SHP77 treated with DMSO at 0.1 percent for 48 hours (cell line): ENCODE measurements at regions not wholly inside any gene's neighbourhood (a gene's known extent, or its start where the extent isn't known, plus 50 kb on each side); places are given as distances from the start of the nearest gene placed in this dataset.

Experiments used
- DNase-seq: peaks from one replicate; lab custom pipeline; 2025; lab: John Stamatoyannopoulos, UW

DNA sequence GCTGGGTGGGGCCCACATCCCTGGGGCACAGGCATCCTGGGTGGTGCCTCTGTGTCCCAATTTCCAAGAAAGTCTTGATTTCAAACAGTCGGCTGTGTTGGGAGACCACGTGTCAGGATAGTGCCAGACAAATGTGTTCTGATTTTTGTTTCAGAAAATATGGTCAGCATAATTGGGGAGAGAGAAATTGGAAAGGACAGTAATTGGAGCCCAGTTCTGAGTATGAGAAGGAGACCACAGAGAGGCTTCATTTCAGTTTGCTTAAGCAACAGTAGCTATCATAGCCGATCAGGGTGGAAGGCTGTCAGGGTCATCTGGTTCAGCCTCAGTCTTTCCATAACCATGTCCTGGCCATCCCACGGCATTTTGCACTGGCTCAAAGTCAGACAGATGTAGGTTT lies 220.7 kb downstream of the CDC5L start:
- no peak for DNase-seq

DNA sequence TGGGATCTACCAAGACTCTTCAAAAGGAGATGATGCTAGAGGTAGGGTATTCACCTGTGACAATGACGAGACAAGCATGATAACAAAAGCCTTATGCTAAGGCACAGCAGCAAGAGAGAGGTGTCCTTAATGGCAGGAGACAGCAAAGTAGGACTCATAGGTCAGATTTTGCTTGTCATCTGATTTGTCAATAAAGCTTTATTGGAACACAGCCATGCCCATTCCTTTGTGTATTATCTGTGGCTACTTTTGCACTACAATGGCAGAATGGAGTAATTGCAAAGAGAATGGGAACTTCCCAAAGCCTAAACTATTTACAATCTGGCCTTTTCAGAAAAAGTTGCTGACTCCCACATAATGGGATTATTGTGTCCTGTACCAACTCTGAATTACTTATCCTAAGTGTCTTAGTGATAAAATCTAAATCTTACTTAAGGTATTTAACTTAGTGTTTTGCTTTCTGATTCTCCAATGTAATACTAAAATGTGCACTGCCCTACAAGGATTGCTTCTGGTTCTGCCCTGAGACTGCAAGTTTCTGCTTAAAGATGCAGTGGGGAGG lies 221.6 kb downstream of the CDC5L start:
- DNase-seq = no peak

DNA sequence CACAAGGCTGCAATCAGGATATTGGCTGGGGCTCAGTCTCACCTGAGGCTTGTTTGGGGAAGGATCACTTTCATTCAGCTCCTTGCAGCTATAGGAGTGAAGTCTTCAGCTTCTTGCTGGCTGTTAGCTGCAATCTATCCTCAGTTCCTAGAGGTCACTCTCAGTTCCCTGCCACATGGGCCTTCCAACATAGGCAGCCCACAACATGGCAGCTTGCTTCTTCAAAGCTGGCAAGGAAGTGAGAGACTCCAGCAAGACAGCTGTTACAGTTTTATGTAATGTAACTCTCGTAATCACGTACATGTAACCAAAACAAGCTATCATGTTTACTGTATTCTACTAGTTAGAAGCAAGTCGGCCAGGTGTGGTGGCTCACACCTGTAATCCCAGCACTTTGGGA lies 226.9 kb downstream of the CDC5L start:
- no peak for DNase-seq

DNA sequence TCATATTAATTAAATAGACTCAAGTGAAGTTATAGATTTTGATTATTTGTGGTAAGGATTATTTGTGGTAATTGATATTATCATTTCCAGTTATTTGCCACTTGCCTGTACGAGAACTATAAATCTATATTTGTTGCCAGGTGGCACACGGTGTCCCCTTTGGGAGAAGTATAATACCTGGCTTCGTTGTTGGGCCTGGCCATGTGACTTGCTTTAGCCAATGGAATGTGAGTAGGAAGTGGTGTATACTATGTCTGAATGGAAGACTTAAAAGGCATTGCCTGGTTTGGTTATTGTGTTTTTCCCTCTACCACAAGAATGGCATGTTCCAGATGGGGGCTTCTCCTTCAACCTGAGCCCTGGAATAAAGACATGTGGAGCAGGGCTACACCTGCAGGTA lies 228.1 kb downstream of the CDC5L start:
- DNase-seq = no peak

DNA sequence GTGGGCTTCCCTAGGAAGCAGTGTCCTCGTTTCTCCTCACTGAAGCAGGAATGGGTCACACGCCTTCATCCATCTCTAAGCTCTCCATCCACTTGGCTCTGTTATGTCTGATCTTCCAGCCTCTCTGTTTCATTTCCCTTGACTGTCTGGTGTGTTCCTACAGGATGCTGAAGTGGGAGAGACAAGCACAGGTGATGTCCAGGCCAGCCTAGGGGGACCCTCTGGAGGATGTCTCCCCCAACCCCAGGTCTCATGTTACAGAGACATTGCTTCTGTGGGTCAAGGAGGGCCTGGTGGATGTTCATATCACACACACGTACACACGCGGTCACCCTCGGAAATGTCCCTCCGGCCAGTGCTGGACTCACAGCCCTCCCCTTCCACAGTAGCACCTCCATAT lies 229.9 kb downstream of the CDC5L start:
- DNase-seq = no peak

DNA sequence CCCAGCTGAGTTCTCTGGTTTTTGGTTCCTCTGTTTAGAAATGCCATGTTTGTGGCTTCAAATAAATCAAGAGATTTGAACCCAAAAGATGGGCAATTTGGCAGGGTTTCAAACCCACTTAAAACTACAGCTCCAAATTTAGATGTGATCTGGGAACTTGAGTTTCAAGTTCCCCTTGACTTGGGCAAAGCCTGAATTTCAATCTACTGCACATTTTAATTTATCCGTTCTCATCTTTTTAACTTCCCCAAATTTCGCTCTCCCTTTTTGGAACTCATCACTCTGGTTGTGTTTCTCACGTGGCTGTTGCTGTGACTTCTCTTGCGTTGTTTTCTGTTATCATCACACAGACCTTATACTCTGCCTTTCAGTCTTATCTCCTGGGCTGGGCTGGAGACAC lies 230.9 kb downstream of the CDC5L start:
- no peak for DNase-seq

DNA sequence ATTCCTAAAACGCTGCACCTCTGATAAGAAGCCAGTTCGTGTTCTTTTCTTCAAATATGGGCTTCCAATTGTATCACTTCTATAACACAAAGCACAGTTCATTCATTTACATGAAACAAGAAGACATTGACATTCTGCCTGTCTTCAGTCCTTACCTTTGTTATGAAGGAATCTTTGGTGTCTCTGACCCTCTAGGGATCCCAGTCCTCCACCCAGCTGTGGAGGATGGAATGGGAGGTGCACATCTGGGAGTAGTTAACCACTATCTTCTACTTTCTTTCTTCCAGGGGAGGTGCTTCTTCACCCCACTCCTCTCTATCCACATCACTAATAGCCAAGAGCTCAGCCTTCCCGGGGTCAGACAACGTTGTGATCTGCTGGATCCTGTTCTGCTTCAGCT lies 233.4 kb downstream of the CDC5L start:
- DNase-seq = no peak

DNA sequence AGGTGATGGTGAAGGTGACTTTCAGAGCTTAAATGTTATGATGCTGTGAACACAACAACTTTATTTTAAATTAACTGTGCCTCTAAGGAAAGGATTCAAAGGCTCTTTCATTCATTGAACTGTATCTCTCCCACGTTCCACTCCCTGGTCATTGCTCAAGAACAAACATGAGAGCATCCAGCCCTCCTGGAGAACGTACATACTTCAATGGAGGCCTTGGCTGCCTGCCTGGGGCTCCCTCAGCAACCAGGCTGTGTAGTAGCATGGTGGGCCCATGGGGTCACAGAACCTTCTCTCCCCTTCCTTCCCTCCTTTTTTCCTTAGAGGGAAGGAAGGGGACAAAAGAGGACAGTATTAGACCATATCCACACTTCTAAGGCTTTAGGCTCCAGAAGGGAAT lies 234.3 kb downstream of the CDC5L start:
- no peak for DNase-seq

DNA sequence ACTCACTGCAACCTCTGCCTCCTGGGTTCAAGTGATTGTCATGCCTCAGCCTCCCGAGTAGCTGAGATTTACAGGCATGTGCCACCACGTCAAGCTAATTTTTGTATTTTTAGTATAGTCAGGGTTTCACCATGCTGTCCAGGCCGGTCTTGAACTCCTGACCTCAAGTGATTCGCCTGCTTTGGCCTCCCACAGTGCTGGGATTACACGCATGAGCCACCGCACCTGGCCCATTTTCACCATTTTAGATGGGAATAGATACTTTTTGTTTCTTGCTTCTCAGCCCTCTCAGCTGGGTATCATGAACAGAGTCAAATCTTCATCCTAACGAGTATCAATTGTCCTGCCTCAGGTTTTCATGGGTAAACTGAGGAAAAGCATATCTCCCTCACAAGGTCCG lies 235.0 kb downstream of the CDC5L start:
- DNase-seq = no peak

DNA sequence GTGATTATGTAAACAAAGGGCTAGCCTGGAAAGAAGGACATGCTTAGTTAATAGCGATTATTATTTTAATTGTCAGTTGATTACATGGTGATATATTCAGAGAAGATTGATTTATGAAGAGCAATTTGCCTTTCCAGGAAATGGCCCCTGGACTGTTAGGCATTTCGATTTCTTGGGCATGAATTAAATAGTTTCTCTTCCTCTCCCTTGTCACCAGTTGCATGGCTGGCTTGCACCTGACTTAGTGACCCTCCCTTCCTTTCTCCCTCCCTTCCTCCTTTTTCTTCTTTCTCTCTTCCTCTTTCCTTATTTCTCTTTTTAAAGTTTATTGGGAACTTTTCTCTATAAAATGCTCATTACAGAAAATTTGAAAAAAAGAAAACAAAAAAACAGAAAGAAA lies 235.4 kb downstream of the CDC5L start:
- no peak for DNase-seq

DNA sequence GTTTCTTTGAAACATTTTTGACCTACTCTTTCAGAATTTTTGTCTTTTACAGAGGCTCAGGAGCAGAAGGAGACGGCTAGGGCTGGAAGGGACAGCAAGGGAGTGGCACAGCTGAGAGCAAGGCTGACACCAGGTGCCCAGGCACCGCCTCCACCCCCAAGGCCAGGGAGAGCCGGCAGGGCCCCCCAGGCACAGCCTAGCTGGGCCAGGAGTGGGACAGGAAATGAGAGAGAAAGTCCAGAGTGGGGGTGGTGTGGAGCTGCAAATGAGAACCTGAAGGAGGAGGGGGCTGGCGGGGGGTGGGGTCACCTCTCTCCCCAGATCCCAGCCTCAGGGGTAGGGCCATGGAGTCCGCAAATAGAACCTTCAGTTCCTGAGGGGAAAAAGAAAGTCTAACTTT lies 236.7 kb downstream of the CDC5L start:
- DNase-seq = no peak

DNA sequence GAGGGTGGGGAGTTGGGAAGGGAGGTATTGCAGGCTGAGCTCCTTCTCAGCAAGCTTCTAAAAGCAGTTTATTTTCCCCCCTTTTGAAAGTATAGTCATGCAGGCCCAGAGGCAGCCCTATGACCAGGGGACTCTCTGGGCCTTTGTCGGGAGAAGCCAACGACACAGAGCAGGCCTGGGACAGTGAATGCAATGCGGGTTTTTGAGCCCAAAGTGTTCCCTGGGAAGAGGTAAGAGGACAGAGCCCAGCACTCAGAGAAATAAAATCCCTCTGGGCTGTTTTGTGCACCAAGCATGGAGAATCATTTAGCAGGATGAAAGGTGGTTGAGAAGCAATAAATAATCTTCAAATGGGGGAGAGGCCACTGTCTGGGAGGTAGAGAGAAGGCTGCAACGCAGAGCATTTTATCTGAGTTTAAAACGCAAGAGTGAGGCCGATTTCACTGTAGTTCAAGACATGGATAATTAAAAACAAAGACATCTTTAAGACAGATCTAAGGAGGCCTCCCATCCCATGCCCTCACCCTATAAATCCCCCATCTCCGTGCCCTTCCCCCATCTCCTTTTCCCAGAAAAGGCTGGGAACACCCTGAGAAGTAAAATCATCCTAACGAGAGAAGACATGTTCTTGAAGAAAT lies 237.5 kb downstream of the CDC5L start:
- DNase-seq = no peak

DNA sequence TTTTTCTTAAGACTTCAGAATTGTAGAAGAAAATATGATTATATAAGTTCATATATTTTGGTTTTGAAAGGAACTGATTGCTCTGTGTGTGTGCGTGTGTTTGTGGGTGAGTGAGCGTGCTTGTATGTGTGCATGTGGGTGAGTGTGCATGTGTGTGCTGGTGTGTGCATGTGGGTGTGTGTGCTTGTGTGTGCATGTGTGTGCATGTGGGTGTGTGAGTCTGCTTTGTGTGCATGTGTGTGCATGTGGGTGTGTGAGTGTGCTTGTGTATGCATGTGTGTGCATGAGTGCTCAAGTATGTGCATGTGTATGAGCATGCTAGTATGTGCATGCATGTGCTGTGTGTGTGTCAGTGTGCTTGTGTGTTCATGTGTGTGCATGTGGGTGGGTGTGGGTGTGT lies 238.5 kb downstream of the CDC5L start:
- no peak for DNase-seq

DNA sequence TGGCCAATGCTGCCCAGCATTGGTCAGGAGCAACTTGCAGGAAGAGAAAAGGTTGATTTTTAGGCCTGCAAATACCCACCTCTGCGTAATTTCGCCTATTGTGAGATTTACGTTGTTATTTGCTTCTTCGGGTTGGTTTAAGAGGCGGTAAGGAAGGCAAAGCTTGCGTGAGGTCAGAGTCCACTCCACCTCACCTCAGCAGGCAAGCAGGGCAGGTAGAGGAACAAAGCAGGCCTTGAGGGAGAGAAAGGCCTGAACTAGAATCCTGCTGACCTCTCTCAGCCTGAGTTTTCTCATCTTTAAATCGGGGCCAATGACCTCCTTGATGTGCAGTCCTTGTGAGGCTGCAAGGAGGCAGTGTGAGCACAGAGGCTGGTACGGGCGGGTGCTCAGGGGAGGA lies 239.1 kb downstream of the CDC5L start:
- DNase-seq = no peak

DNA sequence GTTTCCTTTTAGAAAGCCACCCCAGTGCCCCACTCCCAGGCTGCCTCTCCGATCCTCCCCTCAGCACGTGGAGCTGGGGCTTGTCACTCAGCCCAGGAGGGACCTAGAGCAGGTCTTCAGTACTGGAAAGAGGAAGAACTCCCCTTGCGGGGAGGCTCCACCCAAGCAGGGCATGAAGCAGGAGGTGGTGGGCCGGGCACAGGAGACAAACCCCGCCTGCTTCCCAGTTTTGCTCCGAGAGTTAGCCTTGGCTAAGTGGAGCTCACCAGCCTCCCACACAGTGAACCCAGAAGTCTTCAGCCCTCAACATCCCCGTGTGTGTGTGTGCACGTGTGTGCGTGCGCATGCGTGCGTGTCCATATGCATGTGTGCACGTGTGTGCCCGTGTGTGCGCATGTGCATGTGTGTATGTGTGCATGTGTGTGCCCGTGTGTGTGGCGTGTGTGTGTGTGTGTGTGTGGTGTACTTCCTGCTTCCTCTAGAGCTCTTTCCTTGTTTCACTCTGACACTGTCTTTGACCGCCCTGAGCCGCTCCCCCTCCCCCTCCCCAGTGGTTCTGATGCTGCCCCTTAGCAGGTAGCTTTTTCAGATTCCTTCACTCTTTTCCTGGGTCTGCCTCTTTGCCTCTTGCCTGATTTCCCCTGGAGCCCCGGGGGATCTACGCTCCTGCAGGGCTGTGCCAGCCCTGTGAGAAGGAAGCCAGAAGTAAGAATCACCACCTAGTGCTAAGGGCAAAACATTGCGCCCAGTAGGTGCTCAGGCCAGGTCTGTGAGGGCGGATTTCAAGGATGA lies 239.8 kb downstream of the CDC5L start:
- DNase-seq = no peak

DNA sequence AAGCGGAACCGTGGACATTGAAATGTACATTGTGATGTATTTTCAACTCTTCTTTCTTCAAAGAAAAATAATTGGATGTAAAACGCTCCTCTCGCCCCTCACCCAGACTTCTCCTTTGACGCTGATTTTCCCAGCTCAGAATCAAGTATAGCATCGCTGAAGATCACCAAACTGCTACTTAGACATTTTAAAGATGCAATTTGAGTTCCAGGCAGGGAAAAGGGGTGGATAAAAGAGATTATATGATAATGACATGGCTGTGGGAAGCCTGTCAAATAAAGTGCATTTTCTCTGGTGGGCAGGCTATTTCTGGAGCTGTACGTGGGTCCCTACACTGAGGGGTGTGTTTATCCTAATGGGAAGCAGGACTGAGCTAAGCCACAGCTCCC lies 240.4 kb downstream of the CDC5L start:
- DNase-seq = no peak

DNA sequence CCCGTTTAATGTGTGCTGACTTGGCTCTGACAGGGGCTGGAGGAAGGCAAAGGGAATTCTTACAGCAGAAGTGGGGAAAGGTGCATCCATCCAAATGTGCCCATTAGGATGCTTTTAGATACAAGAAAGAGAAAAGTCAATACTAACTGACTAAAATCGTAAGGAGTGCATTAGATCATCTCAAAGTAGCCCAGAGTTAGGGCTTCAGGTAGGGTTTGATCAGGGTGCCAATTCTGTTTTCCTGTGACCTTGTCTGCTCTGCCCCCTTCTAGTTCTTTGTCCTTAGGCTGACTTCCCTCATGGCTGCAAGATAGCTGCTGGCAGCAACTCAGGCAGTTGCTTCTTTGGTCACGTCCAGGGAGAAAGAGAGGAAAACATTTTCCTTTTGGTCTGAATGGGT lies 240.8 kb downstream of the CDC5L start:
- no peak for DNase-seq

DNA sequence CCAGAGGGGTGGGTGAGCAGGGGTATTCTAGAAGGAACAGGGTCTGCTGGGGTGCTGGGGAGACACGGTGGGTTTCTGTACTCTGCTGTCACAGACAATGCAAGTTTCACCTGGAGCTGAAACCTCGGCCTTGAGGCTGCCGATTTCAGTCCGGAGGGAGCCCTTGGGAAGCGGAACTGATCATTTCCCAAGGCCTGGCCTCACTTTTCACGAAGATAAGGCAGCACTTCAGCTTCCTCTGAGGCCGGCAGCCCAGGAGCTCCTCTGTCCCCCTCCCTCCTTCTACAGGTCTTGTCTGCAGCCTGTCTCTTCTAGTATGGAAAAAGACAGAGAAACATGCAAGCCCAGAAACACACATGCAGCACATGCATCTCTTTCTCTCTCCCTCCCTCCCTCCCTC lies 242.1 kb downstream of the CDC5L start:
- DNase-seq = no peak

DNA sequence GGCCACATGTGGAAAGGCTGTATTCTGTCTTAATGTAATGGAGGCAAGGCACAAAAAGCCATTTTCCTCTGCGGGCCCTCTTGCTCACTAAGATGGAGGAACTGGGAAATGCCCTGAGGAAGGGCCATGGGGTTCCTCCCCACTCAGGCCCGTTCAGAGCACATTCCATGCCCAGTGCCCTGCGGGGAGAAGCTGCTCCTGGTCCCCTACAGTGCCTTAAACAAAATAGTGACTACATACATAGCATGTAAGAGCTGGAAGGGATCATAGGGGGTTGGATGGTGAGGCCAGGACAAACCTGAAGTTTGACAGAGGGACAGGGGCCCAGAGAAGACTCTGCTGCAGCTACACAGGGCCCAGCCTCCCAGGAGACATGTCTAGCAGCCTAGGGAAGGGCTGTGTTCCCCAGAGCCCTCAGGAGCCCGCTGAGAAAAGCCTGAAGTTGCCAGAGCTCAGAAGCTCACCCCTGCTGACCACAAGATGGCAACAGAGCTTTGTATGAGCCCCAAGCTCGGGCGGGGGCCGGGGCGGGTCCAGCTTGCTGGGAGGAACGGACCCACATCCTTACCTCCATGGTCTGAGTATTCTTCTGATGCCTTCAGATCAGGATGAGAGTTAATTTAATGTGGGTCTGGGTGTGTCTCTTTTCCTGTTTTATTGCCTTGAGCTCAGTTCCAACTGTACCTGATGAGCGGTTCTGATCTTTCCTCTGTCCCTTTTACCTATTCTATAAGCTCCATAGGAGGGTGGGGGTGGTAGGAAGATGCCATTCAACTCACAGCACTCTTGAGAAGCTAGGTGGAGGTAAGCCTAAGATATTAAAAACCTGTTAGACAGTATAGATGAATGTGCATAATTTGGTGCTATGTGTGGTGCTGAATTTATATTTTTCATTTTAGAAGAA lies 242.9 kb downstream of the CDC5L start:
- DNase-seq = peak; percentile 26

DNA sequence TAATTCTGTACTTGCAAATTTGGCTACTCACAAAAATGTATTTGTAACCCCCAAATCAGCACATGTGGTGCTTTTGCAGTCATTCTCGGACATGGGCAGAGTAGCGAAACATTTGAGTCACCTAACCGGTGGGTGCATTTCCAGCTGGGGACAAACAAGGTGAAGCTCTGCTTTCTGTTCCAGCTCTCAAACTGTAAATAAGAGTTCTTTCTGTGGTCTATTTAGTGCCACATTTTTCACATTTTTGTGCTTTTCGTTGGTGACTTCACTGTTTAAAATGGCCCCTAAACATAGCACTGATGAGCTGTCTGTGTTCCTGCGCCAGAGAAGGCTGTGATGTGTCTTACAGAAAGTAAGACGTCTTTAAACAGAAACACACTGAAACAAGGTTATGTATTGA lies 244.5 kb downstream of the CDC5L start:
- no peak for DNase-seq

DNA sequence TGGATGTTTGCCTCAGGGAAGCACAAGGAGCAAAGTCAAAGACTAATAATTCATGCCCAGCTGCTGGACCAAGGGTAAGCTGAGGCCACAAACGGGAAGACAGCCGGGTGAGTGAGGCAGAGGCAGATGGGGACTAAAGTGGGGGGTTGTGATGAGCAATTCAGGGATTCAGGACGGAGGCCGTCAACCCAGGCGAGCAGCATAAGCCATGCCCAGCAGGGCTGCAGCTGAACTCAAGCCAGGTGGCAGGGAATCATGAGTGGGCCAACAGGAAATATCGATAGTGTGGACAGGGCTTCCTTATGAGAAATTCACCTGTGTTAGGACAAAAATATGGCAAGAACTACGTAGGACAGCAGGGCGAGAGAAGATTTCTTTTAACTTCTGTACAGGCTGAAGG lies 246.8 kb downstream of the CDC5L start:
- no peak for DNase-seq

DNA sequence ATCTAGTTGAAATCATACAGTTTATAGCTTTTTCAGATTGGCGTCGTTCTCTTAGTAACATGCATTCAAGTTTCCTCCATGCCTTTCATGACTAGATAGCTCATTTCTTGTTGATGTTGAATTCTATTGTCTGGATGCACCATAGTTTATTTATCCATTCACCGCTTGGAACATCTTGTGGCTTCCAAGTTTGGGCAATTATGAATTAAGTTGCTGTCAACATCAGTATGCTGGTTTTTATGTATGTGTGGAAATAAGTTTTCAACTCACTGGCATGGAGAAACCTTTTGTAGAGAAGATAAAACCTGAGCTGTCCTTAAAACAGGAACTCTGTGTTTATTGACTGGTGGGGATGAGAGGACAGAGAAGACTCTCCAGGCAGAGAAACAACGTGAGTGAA lies 248.0 kb downstream of the CDC5L start:
- no peak for DNase-seq
